Loucy (cell line): ENCODE measurements at regions not wholly inside any gene's neighbourhood (a gene's known extent, or its start where the extent isn't known, plus 50 kb on each side); places are given as distances from the start of the nearest gene placed in this dataset.

ENCODE experiments used
- H2AFZ ChIP-seq: fragments of 200-600 bp; sonication (generic); 2 replicates; pipeline ENCODE4 v1.6.0; 2016; ENCODE audit warnings: antibody characterized with exemption, mild to moderate bottlenecking, low read length, moderate library complexity
- H3F3A ChIP-seq: fragments of 200-600 bp; 2 replicates; pipeline ENCODE4 v1.6.0; 2016; ENCODE audit warnings: antibody characterized with exemption, low read depth, mild to moderate bottlenecking
- H3K27me3 ChIP-seq: fragments of 200-600 bp; sonication (generic); 2 replicates; pipeline ENCODE4 v1.6.1; 2014; ENCODE audit warnings: low read length, mild to moderate bottlenecking; ENCODE audit not compliant: insufficient read depth, poor library complexity, severe bottlenecking
- H3K36me3 ChIP-seq: fragments of 200-600 bp; sonication (generic); 2 replicates; pipeline ENCODE4 v1.6.1; 2016; ENCODE audit warnings: low read length; ENCODE audit not compliant: insufficient read depth
- H3K4me1 ChIP-seq: fragments of 200-600 bp; sonication (generic); 2 replicates; pipeline ENCODE4 v1.5.1; 2014; ENCODE audit warnings: low read length, mild to moderate bottlenecking; ENCODE audit not compliant: insufficient read depth, poor library complexity, severe bottlenecking
- H3K4me2 ChIP-seq: fragments of 200-600 bp; sonication (generic); 2 replicates; pipeline ENCODE4 v1.6.0; 2014; ENCODE audit warnings: antibody characterized with exemption, low read length, low read depth, mild to moderate bottlenecking; ENCODE audit not compliant: poor library complexity, severe bottlenecking
- H3K4me3 ChIP-seq: fragments of 200-600 bp; sonication (generic); 2 replicates; pipeline ENCODE4 v1.5.1; 2014; ENCODE audit warnings: low read length, mild to moderate bottlenecking, mixed read lengths; ENCODE audit not compliant: poor library complexity, severe bottlenecking
- H3K79me2 ChIP-seq: fragments of 200-600 bp; sonication (generic); 2 replicates; pipeline ENCODE4 v1.6.1; 2014; ENCODE audit warnings: low read length; ENCODE audit not compliant: insufficient read depth
- H3K9ac ChIP-seq: fragments of 200-600 bp; sonication (generic); 2 replicates; pipeline ENCODE4 v1.6.0; 2014; ENCODE audit warnings: mild to moderate bottlenecking, low read depth, low read length, moderate library complexity; ENCODE audit not compliant: poor library complexity, severe bottlenecking
- H3K9me2 ChIP-seq: fragments of 200-600 bp; sonication (generic); replicated peaks from 2 replicates; pipeline ENCODE4 v1.6.1; 2016; ENCODE audit warnings: low read depth, low read length, mixed read lengths
- H3K9me3 ChIP-seq: fragments of 200-600 bp; sonication (generic); 2 replicates; pipeline ENCODE4 v1.6.1; 2014; ENCODE audit warnings: mild to moderate bottlenecking, antibody characterized with exemption, low read length, low read depth; ENCODE audit not compliant: insufficient read depth
- H4K20me1 ChIP-seq: fragments of 200-600 bp; sonication (generic); 2 replicates; pipeline ENCODE4 v1.6.0; 2014; ENCODE audit warnings: antibody characterized with exemption, low read length, mild to moderate bottlenecking; ENCODE audit not compliant: insufficient read depth, poor library complexity, severe bottlenecking
- EZH2phosphoT487 ChIP-seq: fragments of 200-600 bp; IDR thresholded peaks from 2 replicates; pipeline ENCODE4 v1.6.1; 2018; ENCODE audit warnings: antibody characterized with exemption, mild to moderate bottlenecking, moderate library complexity, borderline replicate concordance
- TF ChIP-seq, protein P1 (sequence below): fragments of 200-600 bp; sonication (generic); conservative IDR thresholded peaks from 2 replicates; pipeline ENCODE4 v1.5.1; 2014; ENCODE audit warnings: mild to moderate bottlenecking, antibody characterized with exemption, low read length

DNA sequence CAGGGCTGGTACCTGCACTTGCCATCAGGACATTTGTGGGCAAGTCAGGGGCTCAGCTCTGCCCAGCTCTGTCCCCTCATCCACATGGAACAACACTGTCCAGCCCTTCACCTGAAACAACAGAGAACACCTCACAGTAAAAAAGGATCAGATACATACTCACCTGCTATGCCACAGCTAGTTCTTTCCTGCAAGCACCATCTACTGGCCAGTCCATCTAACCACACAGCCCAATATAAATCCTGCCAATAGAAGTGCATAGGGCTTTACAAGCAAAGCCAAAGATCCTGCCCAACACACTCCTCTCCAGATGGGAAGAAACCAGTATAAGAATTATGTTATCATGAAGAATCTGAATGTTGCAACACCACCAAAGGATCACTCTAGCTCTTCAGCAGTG lies 52.2 kb upstream of the GALNT13 start:
- H3K4me1 ChIP-seq, result no peaks in the 10 kb centered on the region
- H3K27me3 ChIP-seq, result no peaks in the 10 kb centered on the region
- H3F3A ChIP-seq, result no peaks in the 10 kb centered on the region
- no peaks in the 10 kb centered on the region for H4K20me1 ChIP-seq
- H3K36me3 ChIP-seq, result no peaks in the 10 kb centered on the region
- no peaks in the 10 kb centered on the region for H3K9me2 ChIP-seq
- TF ChIP-seq EZH2phosphoT487, result no peak
- TF ChIP-seq, protein P1, sequence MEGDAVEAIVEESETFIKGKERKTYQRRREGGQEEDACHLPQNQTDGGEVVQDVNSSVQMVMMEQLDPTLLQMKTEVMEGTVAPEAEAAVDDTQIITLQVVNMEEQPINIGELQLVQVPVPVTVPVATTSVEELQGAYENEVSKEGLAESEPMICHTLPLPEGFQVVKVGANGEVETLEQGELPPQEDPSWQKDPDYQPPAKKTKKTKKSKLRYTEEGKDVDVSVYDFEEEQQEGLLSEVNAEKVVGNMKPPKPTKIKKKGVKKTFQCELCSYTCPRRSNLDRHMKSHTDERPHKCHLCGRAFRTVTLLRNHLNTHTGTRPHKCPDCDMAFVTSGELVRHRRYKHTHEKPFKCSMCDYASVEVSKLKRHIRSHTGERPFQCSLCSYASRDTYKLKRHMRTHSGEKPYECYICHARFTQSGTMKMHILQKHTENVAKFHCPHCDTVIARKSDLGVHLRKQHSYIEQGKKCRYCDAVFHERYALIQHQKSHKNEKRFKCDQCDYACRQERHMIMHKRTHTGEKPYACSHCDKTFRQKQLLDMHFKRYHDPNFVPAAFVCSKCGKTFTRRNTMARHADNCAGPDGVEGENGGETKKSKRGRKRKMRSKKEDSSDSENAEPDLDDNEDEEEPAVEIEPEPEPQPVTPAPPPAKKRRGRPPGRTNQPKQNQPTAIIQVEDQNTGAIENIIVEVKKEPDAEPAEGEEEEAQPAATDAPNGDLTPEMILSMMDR, result no peak
- no peak overlapping the region for H3K4me2 ChIP-seq
- H3K79me2 ChIP-seq, result no peaks in the 10 kb centered on the region
- H3K9me3 ChIP-seq, result no peaks in the 10 kb centered on the region
- H2AFZ ChIP-seq, result no peak overlapping the region
- no peak overlapping the region for H3K4me3 ChIP-seq
- no peak overlapping the region for H3K9ac ChIP-seq
